Fibroblast of skin of scalp (primary cell): ENCODE measurements at regions not wholly inside any gene's neighbourhood (a gene's known extent, or its start where the extent isn't known, plus 50 kb on each side); places are given as distances from the start of the nearest gene placed in this dataset.
"Not testable (repeated sequence)": the region's sequence is repeated elsewhere in the genome, so short reads cannot be mapped to it uniquely, and the experiment has no call there.

ENCODE experiments used
- DNase-seq: peaks from one replicate; pipeline ENCODE4 v3.0.0-alpha.2; 2013

GRCh38 chr9:28121366-28121765 lies 548.1 kb upstream of the C9orf72 start:
- no peak for DNase-seq

DNA sequence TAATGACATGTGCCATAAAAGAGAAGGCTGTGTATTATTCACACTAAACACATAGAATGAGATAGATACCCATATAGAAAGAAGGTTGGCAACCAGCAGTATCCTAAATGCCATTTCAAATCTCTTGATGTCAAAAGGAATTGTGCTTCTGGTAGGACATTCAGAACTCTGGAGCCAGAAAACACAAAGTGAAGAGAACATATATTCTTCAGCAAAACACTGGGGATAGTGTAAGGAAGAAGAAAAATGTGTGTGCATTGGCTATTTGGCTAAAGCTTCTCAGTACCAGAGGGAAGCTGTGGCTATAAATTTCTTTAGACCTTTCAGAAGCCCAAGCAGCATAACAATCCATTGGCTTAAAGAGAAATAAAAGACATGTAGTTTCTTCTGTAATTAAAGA lies 551.6 kb upstream of the C9orf72 start:
- no peak for DNase-seq

GRCh38 chr9:28127101-28127500 lies 553.8 kb upstream of the C9orf72 start:
- DNase-seq: no peak

DNA sequence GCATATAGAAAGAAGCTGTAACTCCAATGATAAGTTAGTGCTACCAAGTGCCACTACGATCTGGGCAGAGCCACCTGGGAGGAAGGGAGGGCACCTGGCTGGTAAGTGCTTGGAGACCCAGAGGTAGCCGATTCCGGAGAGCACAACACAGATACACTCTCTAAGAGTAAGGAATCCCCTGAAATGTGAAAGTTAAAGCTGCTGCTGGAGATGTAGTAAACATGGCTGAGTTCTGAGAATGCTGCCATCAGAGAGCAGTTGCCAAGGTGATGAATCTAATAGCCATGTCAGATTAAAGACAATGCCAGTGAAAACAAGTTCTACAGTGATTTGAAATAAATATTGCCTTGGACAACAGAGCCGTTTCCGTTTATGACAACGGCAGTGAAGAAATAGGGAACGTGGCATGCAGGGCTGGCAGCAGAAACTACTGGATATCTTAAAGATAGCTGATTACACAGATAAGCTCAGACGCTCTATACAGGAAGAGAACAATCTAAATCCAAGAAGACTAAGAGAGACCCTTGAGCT lies 561.2 kb upstream of the C9orf72 start:
- DNase-seq: no peak

DNA sequence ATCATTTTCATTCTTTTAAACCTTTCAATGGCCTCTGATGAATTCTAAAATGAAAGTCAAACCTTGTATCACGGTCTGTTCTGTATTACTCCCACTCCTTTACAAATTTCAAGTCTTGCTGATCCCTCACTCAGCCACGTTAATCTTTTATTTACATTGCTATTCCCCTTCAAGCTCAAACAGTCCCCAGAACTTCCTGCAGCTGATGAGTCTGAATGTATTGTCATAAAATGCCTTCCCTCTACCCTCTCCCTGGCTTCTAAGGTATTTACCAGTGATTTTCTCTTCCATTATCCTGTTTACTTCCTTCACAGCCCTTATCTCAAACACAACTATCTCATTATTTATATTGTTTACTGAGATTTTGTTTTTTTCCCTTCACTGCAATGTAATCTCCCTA lies 562.3 kb upstream of the C9orf72 start:
- DNase-seq: no peak

- no peak for DNase-seq
Measured at GRCh38 chr9:28136113-28136512, 562.8 kb upstream of the C9orf72 start.

DNA sequence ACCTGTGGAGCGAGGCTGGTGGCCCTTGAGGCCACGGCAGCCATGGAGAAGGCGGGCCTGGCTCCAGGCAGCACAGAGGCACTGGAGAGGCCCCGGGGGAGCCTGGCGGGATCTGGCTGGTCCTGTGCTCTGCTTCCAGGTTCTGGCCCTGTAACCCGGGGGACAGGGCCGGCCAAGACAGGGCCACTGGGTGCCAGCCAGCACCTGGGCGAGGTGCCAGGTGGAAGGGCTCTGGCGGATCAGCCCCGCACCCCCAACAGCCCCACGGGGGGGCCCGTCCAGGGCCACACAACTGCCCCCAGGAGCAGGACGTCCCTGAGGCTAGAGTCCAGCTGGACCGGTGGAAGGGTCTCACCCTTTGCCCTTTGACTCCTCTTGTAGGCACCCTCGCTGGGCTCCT lies 574.1 kb upstream of the C9orf72 start:
- DNase-seq: not testable (repeated sequence)

DNA sequence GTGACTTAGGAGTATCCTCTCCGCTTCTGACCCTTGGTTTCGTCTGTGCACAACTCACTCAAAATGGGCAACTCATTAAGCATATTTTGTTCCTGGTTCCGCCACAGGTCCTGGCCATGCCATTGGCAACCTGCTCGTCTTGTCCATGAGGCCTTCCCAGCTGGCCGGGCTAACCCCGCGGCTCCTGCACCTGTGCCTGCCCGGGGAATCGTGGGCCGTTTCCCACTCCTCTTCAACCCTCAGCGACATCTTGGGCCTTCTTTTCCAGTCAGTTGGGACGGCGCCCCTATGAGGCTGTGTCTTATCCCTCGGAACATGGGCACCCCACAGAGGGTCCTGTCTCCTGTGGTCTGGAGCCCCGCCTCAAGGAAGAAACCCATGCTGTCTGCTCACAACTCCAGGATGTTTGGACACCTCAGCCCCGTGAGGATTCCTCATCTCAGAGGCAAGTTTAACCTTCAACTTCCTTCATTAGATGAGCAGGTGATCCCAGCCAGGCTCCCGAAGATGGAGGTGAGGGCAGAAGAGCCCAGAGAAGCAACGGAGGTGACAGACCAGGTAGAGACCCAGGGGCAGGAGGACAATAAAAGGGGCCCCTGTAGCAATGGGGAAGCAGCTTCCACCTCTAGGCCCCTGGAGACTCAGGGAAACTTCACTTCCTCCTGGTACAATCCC lies 574.8 kb upstream of the C9orf72 start:
- DNase-seq: not testable (repeated sequence)

DNA sequence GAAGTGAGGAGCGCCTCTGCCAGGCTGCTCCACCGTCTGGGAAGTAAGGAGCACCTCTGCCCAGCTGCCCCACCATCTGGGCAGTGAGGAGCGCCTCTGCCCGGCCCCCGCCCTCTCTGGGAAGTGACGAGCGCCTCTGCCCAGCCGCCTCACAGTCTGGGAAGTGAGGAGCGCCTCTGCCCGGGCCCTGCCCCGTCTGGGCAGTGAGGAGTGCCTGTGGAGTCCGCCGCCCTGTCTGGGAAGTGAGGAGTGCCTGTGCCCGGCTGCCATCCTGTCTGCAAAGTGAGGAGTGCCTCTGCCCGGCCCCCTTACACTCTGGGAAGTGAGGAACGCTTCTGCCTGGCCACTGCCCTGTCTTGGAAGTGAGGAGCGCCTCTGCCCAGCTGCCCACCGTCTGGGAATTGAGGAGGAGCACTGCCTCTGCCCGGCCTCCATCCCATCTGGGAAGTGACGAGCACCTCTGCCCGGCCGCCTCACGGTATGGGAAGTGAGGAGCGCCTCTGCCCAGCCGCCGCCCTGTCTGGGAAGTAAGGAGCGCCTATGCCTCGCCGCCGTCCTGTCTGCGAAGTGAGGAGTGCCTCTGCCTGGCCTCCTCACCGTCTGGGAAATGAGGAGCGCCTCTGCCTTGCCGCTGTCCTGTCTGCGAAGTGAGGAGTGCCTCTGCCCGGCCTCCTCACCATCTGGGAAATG lies 576.2 kb upstream of the C9orf72 start:
- not testable (repeated sequence) for DNase-seq

- DNase-seq: peak; percentile 19
Measured at GRCh38 chr9:28155067-28155466, 581.8 kb upstream of the C9orf72 start.

- no peak for DNase-seq
Measured at GRCh38 chr9:28155671-28156070, 582.4 kb upstream of the C9orf72 start.

- DNase-seq: no peak
Measured at GRCh38 chr9:28158451-28158850, 585.2 kb upstream of the C9orf72 start.

DNA sequence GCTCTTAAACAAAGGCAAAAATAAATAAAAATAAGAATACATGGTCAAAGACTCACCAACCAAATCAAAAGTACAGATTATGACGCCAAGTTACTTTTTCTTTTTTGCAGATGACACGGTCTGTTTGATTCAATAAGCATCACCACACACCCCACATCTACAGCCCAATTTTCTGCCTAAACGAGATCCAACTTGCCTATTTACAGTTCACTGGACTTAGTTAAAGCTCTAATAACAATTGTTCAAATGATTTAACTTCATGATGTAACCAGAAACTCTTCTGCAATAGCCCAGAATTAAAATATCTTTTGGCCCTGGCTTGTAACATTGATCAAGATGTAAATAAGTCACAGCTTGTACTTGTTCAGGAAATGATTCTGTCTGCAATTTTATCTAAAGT lies 590.3 kb upstream of the C9orf72 start:
- DNase-seq: no peak

GRCh38 chr9:28166179-28166578 lies 592.9 kb upstream of the C9orf72 start:
- DNase-seq: no peak

DNA sequence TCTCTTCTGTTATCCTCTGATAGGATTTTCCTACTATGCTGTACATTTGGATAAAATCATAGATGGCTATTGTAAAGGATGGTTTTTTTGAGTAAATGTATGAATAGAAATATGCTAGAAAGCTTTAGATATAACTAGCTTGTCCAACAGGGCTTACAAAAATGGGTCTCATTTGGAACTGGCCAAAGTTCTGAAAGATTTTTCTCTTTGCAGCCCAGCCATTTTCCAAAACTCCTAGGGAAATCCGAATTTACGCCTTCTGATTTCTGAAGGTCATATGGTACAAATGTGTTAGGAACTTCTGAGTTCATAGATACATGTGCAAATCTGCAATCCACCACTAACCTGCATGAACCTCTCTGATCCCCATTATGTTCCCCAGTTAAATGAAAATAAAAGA lies 603.9 kb upstream of the C9orf72 start:
- DNase-seq: no peak

DNA sequence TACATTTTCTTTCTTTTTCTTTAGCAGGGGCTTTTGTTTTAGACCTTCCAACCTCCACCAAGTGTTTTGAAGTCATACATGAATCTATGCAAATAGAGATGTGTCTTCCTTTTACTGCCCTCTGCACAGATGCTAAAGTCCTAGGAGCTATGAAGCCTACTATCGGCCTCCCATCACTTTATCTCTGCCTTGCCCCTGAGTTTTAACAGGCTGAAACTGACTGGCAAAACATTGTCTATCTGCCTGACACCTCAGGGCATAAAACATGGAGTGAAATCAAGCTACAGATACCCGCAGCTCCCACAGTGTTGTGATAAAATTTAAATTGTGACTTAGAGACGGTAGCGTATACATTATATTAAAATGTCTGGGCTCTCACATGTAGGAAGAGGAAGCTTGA lies 604.6 kb upstream of the C9orf72 start:
- no peak for DNase-seq

- no peak for DNase-seq
Measured at GRCh38 chr9:28179893-28180292, 606.6 kb upstream of the C9orf72 start.

GRCh38 chr9:28190981-28191380 lies 617.7 kb upstream of the C9orf72 start:
- no peak for DNase-seq

- no peak for DNase-seq
Measured at GRCh38 chr9:28197653-28198052, 624.4 kb upstream of the C9orf72 start.

- no peak for DNase-seq
Measured at GRCh38 chr9:28203036-28203435, 629.8 kb upstream of the C9orf72 start.

GRCh38 chr9:28206280-28206679 lies 633.0 kb upstream of the C9orf72 start:
- no peak for DNase-seq

DNA sequence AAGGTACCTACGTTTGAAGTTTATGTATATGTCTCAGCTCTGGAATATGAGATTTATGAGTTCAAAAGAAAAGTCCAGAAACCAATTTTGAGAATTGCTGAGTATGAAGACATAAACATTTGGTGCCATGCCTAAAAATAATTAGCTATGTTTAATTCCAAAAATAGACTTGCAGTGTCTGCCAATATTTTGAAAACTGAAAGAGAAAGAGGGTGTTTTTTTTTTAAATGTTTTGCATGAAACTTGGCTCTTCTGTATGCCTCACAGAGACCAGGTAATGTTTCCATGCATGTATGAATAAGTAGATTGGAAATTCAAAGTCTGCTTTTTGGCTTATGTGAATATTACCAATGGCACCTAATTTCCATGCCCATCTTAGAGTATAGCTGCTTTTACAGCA lies 634.4 kb upstream of the C9orf72 start:
- DNase-seq: no peak

DNA sequence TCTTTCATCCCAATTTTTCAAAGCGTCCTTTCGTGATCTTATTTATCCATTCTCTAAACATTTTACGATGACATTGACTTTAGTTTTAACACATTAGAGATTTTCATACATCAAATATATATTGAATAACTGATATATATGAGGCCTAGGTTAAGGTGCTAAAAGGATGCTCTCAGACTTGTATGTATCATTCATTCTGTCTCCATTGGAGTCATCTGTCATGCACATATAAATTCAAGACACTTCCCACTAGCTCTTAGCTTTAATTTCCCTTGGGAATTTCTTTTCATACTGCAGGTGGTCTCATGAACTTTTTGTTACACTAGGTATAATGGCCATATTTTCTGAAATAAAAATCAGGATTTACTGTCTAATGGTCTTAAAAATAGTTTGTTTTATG lies 635.8 kb upstream of the C9orf72 start:
- no peak for DNase-seq

GRCh38 chr9:28212979-28213378 lies 639.7 kb upstream of the C9orf72 start:
- DNase-seq: peak; percentile 81
